ENCODE measurements at regions not wholly inside any gene's neighbourhood (a gene's known extent, or its start where the extent isn't known, plus 50 kb on each side); places are given as distances from the start of the nearest gene placed in this dataset.

- no peak overlapping the region for H2BK20ac ChIP-seq (ENCODE audit: low read depth, low read length)
- ATAC-seq (ENCODE audit: low read depth), result no peak
- no peak overlapping the region for H4K5ac ChIP-seq (ENCODE audit: low read depth, low read length)
- H2AK5ac ChIP-seq (ENCODE audit: low read depth, low read length), result no peak overlapping the region
- H3K27ac ChIP-seq (ENCODE audit: insufficient read depth, low read length), result no peak overlapping the region
- H4K8ac ChIP-seq (ENCODE audit: low read depth in 2 of 2, low read length in 2 of 2), result no peak overlapping the region
- H3K27me3 ChIP-seq (ENCODE audit: control insufficient read depth, insufficient read depth, low read length), result peaks cover 11% of the 10 kb centered on the region
- no peak overlapping the region for H3K56ac ChIP-seq (ENCODE audit: extremely low read depth, insufficient read depth, low read length)
- H3K4me1 ChIP-seq (ENCODE audit: control insufficient read depth, insufficient read depth, low read length), result peaks cover 6% of the 10 kb centered on the region; the same call in 1 of the 2 replicates
- no peak overlapping the region for H2BK5ac ChIP-seq (ENCODE audit: low read depth, low read length, poor library complexity, severe bottlenecking)
- no peak overlapping the region for H2AFZ ChIP-seq (replicated peaks; ENCODE audit: low read length, poor library complexity)
- dilution Hi-C loops (cut with HindIII; ENCODE audit: low sequenced_read_pairs, unreplicated experiment), result no loop called here
- H3K9ac ChIP-seq (ENCODE audit: low read depth, low read length), result no peak overlapping the region
- H3K79me1 ChIP-seq (ENCODE audit: low read depth in 1 of 2, low read length in 2 of 2), result no peaks in the 10 kb centered on the region
- H4K91ac ChIP-seq (ENCODE audit: insufficient read depth, low read depth, low read length), result no peak overlapping the region
- no peak overlapping the region for H2BK120ac ChIP-seq (ENCODE audit: low read depth, low read length)
- in situ Hi-C loops (cut with MboI; ENCODE audit: low sequenced_read_pairs), result no loop called here
- H3K9me1 ChIP-seq (ENCODE audit: insufficient read depth, low read length), result no peaks in the 10 kb centered on the region
- H3K23ac ChIP-seq (ENCODE audit: low read depth, low read length), result no peak overlapping the region
- intact Hi-C loops (cut with micrococcal nuclease), result no loop called here
- no peak overlapping the region for H3K4me3 ChIP-seq (ENCODE audit: insufficient read depth, low read depth, low read length)
- TF ChIP-seq BHLHE40 (IDR thresholded peaks at IDR 0.05; ENCODE audit: low read depth, low read length) (no peak), MAFK (IDR thresholded peaks at IDR 0.05; ENCODE audit: low read depth, low read length) (no peak), SMC3 (IDR thresholded peaks at IDR 0.05; ENCODE audit: low read depth, low read length) (no peak), CTCF (conservative IDR thresholded peaks at IDR 0.05; ENCODE audit: low read depth, low read length) (no peak), RFX5 (IDR thresholded peaks at IDR 0.05; ENCODE audit: low read depth, low read length) (no peak), FOS (IDR thresholded peaks at IDR 0.05; ENCODE audit: low read depth, low read length) (no peak), RCOR1 (IDR thresholded peaks at IDR 0.05; ENCODE audit: insufficient replicate concordance, low read length) (no peak), NFE2L2 (IDR thresholded peaks at IDR 0.05; ENCODE audit: low read depth, low read length) (no peak)
- H3K4ac ChIP-seq (ENCODE audit: low read depth, low read length), result no peak overlapping the region
- H4K20me1 ChIP-seq (ENCODE audit: insufficient read depth, low read length), result no peaks in the 10 kb centered on the region
- H3K18ac ChIP-seq (ENCODE audit: low read depth, low read length), result no peak overlapping the region
- H2BK15ac ChIP-seq (ENCODE audit: low read depth, low read length), result no peak overlapping the region
- DNase-seq, result no peak
- no peak overlapping the region for H3K14ac ChIP-seq (replicated peaks; ENCODE audit: low read depth, low read length)
- WGBS, 2 experiments (ENCODE audit: extremely low coverage in 2 of 2, insufficient read length in 1 of 2), result no CpG with 5 or more reads among the region's 5 CpGs
- POLR2A ChIA-PET (ENCODE audit: unreplicated experiment), result no interaction called here
- BruUV-seq (replicated peaks), result no TSS peak
- no peak overlapping the region for H2AK9ac ChIP-seq (replicated peaks; ENCODE audit: low read depth, low read length, poor library complexity)
- H3K4me2 ChIP-seq (ENCODE audit: low read depth, low read length), result no peak overlapping the region
- H3K9me3 ChIP-seq (ENCODE audit: control insufficient read depth, insufficient read depth, low read length), result no peaks in the 10 kb centered on the region
- no peaks in the 10 kb centered on the region for H3K36me3 ChIP-seq (ENCODE audit: control insufficient read depth, insufficient read depth, low read length)
- CTCF ChIA-PET, result no interaction called here
Measured at GRCh38 chr16:65786916-65787315, 579.6 kb upstream of the CDH5 start.
